HEK293 (cell line): ENCODE measurements at regions not wholly inside any gene's neighbourhood (a gene's known extent, or its start where the extent isn't known, plus 50 kb on each side); places are given as distances from the start of the nearest gene placed in this dataset.

Experiments
- CTCF ChIA-PET: fragments of 350-600 bp; formaldehyde crosslinking; extraction: SDS; loops from one replicate; lab custom pipeline; 2021; ENCODE audit warnings: antibody characterized with exemption; lab: Yijun Ruan, JAX
- POLR2A ChIA-PET: fragments of 300-600 bp; formaldehyde crosslinking; extraction: SDS; loops from one replicate; lab custom pipeline; 2020; ENCODE audit warnings: antibody characterized with exemption, inconsistent platforms; lab: Yijun Ruan, JAX
- H3K27ac ChIP-seq: fragments of 200-500 bp; sonication (Bioruptor generic); 2 replicates; pipeline ENCODE4 v1.5.1; 2014; ENCODE audit warnings: low read depth, low read length, control low read depth, inconsistent platforms; ENCODE audit errors: extremely low read depth
- H3K36me3 ChIP-seq, 2 experiments: fragments of 200-500 bp in 1 of 2; sonication (Bioruptor generic) in 1 of 2; 1 replicate in 1 of 2; 2 replicates in 1 of 2; pipeline ENCODE4 v1.5.1; 2014 to 2017; ENCODE audit warnings: inconsistent platforms in 2 of 2, low read length in 2 of 2; ENCODE audit not compliant: control insufficient read depth in 2 of 2, insufficient read depth in 1 of 2
- H3K4me1 ChIP-seq: fragments of 200-500 bp; sonication (Bioruptor generic); 2 replicates; pipeline ENCODE4 v1.5.1; 2014; ENCODE audit warnings: mild to moderate bottlenecking, low read length, inconsistent platforms; ENCODE audit not compliant: control insufficient read depth, insufficient read depth
- H3K4me3 ChIP-seq: 2 replicates; pipeline ENCODE4 v1.5.1; 2011; ENCODE audit warnings: low read depth, mild to moderate bottlenecking, control low read depth, low read length, moderate library complexity
- H3K9me3 ChIP-seq: fragments of 200-500 bp; sonication (Bioruptor generic); 2 replicates; pipeline ENCODE4 v1.5.1; 2014; ENCODE audit warnings: low read depth, low read length, inconsistent platforms; ENCODE audit not compliant: control insufficient read depth, insufficient read depth
- GLIS1 ChIP-seq: fragments of 450-650 bp; formaldehyde crosslinking; IDR thresholded peaks from 2 replicates; pipeline ENCODE4 v1.5.1; 2016; ENCODE audit warnings: missing biosample characterization, missing genetic modification characterization
- KLF16 ChIP-seq: fragments of 450-650 bp; formaldehyde crosslinking; IDR thresholded peaks from 2 replicates; pipeline ENCODE4 v1.5.1; 2017; ENCODE audit warnings: missing biosample characterization, missing genetic modification characterization
- KLF17 ChIP-seq: fragments of 450-650 bp; formaldehyde crosslinking; IDR thresholded peaks from 2 replicates; pipeline ENCODE4 v1.5.1; 2016; ENCODE audit warnings: missing biosample characterization, missing genetic modification characterization
- SCRT1 ChIP-seq: fragments of 450-650 bp; formaldehyde crosslinking; IDR thresholded peaks from 2 replicates; pipeline ENCODE4 v1.5.1; 2016; ENCODE audit warnings: missing biosample characterization, missing genetic modification characterization, borderline replicate concordance
- SP7 ChIP-seq: fragments of 450-650 bp; formaldehyde crosslinking; IDR thresholded peaks from 2 replicates; pipeline ENCODE4 v1.5.1; 2016; ENCODE audit warnings: missing biosample characterization, missing genetic modification characterization
- ZBTB1 ChIP-seq: fragments of 450-650 bp; formaldehyde crosslinking; IDR thresholded peaks from 2 replicates; pipeline ENCODE4 v1.5.1; 2016; ENCODE audit warnings: missing biosample characterization, missing genetic modification characterization
- ZFP69B ChIP-seq: fragments of 450-650 bp; formaldehyde crosslinking; IDR thresholded peaks from 2 replicates; pipeline ENCODE4 v1.5.1; 2016; ENCODE audit warnings: missing biosample characterization, missing genetic modification characterization
- ZIC2 ChIP-seq: fragments of 450-650 bp; formaldehyde crosslinking; IDR thresholded peaks from 2 replicates; pipeline ENCODE4 v1.5.1; 2016; ENCODE audit warnings: missing biosample characterization, missing genetic modification characterization
- ZNF114 ChIP-seq: fragments of 450-650 bp; formaldehyde crosslinking; IDR thresholded peaks from 2 replicates; pipeline ENCODE4 v1.5.0; 2017; ENCODE audit warnings: missing biosample characterization, missing genetic modification characterization
- ZNF140 ChIP-seq: fragments of 450-650 bp; formaldehyde crosslinking; IDR thresholded peaks from 2 replicates; pipeline ENCODE4 v1.5.1; 2016; ENCODE audit warnings: missing biosample characterization, missing genetic modification characterization
- ZNF146 ChIP-seq: fragments of 450-650 bp; formaldehyde crosslinking; IDR thresholded peaks from 2 replicates; pipeline ENCODE4 v1.5.1; 2016; ENCODE audit warnings: missing biosample characterization, missing genetic modification characterization
- ZNF174 ChIP-seq: fragments of 450-650 bp; formaldehyde crosslinking; IDR thresholded peaks from 2 replicates; pipeline ENCODE4 v1.5.0; 2017; ENCODE audit warnings: missing biosample characterization, mild to moderate bottlenecking, missing genetic modification characterization
- ZNF223 ChIP-seq: fragments of 450-650 bp; formaldehyde crosslinking; IDR thresholded peaks from 2 replicates; pipeline ENCODE4 v1.5.1; 2016; ENCODE audit warnings: missing biosample characterization, missing genetic modification characterization
- ZNF23 ChIP-seq: fragments of 450-650 bp; formaldehyde crosslinking; IDR thresholded peaks from 2 replicates; pipeline ENCODE4 v1.5.1; 2016; ENCODE audit warnings: missing biosample characterization, missing genetic modification characterization, borderline replicate concordance
- ZNF24 ChIP-seq: fragments of 450-650 bp; formaldehyde crosslinking; IDR thresholded peaks from 2 replicates; pipeline ENCODE4 v1.5.1; 2016; ENCODE audit warnings: missing biosample characterization, missing genetic modification characterization
- ZNF521 ChIP-seq: fragments of 450-650 bp; formaldehyde crosslinking; IDR thresholded peaks from 2 replicates; pipeline ENCODE4 v1.5.1; 2017; ENCODE audit warnings: missing biosample characterization, mild to moderate bottlenecking, missing genetic modification characterization
- ZNF558 ChIP-seq: fragments of 450-650 bp; formaldehyde crosslinking; IDR thresholded peaks from 2 replicates; pipeline ENCODE4 v1.5.1; 2016; ENCODE audit warnings: missing biosample characterization, missing genetic modification characterization
- ZNF560 ChIP-seq: fragments of 450-650 bp; formaldehyde crosslinking; IDR thresholded peaks from 2 replicates; pipeline ENCODE4 v1.5.1; 2017; ENCODE audit warnings: missing biosample characterization, missing genetic modification characterization, borderline replicate concordance
- ZNF585B ChIP-seq: fragments of 450-650 bp; formaldehyde crosslinking; IDR thresholded peaks from 2 replicates; pipeline ENCODE4 v1.5.1; 2016; ENCODE audit warnings: missing biosample characterization, missing genetic modification characterization
- ZNF658 ChIP-seq: fragments of 450-650 bp; formaldehyde crosslinking; IDR thresholded peaks from 2 replicates; pipeline ENCODE4; 2016; ENCODE audit warnings: missing biosample characterization, missing genetic modification characterization
- ZNF670 ChIP-seq: fragments of 450-650 bp; formaldehyde crosslinking; IDR thresholded peaks from 2 replicates; pipeline ENCODE4 v1.5.1; 2016; ENCODE audit warnings: missing biosample characterization, missing genetic modification characterization, low read depth
- ZNF701 ChIP-seq: fragments of 450-650 bp; formaldehyde crosslinking; IDR thresholded peaks from 2 replicates; pipeline ENCODE4 v1.5.1; 2016; ENCODE audit warnings: missing biosample characterization, missing genetic modification characterization
- ZNF704 ChIP-seq: fragments of 450-650 bp; formaldehyde crosslinking; IDR thresholded peaks from 2 replicates; pipeline ENCODE4 v1.5.1; 2016; ENCODE audit warnings: missing biosample characterization, missing genetic modification characterization
- ZNF707 ChIP-seq: fragments of 450-650 bp; formaldehyde crosslinking; IDR thresholded peaks from 2 replicates; pipeline ENCODE4 v1.5.1; 2016; ENCODE audit warnings: missing biosample characterization, missing genetic modification characterization
- ZNF768 ChIP-seq: fragments of 450-650 bp; formaldehyde crosslinking; IDR thresholded peaks from 2 replicates; pipeline ENCODE4 v1.5.1; 2018; ENCODE audit warnings: missing biosample characterization, mild to moderate bottlenecking, missing genetic modification characterization
- ZNF785 ChIP-seq: fragments of 450-650 bp; formaldehyde crosslinking; IDR thresholded peaks from 2 replicates; pipeline ENCODE4 v1.5.1; 2016; ENCODE audit warnings: missing biosample characterization, missing genetic modification characterization
- TF ChIP-seq, protein P1 (sequence below): fragments of 450-650 bp; formaldehyde crosslinking; IDR thresholded peaks from 2 replicates; pipeline ENCODE4; 2016; ENCODE audit warnings: missing biosample characterization, missing genetic modification characterization
- TF ChIP-seq, protein P2 (sequence below): fragments of 450-650 bp; formaldehyde crosslinking; IDR thresholded peaks from 2 replicates; pipeline ENCODE4 v1.5.1; 2016; ENCODE audit warnings: missing biosample characterization, missing genetic modification characterization
- TF ChIP-seq, protein P3 (sequence below): fragments of 450-650 bp; formaldehyde crosslinking; IDR thresholded peaks from 2 replicates; pipeline ENCODE4 v1.5.1; 2017; ENCODE audit warnings: missing biosample characterization, missing genetic modification characterization
- TF ChIP-seq, protein P4 (sequence below): fragments of 450-650 bp; formaldehyde crosslinking; IDR thresholded peaks from 2 replicates; pipeline ENCODE4 v1.5.1; 2017; ENCODE audit warnings: missing biosample characterization, missing genetic modification characterization

DNA sequence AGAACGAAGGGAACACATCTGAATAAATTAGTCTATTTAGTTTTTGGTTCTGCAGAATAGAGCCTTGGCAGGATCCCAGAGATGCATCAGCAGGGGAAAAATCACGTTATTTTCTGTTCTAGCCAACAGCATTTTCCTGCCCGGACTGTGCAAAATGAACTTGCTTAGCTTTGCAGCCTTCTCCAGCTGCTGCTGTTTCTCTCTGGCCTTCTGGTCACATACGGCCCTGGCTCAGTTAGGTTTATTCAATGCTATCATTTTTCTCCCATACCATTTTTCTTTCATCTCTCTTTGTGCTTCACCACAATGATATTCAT lies 110.4 kb upstream of the KL start:
- TF ChIP-seq ZNF658 (tag by site-specific recombination) (no peak), ZNF521 (no peak), KLF17 (tag by site-specific recombination) (no peak), ZNF560 (tag by site-specific recombination) (no peak), ZNF24 (tag by site-specific recombination) (no peak), ZNF785 (tag by site-specific recombination) (no peak), ZNF707 (tag by site-specific recombination) (no peak), SP7 (tag by site-specific recombination) (no peak), ZNF558 (tag by site-specific recombination) (no peak), ZNF670 (tag by site-specific recombination) (no peak), ZNF114 (no peak), ZNF23 (no peak), ZNF701 (tag by site-specific recombination) (no peak), KLF16 (tag by site-specific recombination) (no peak), SCRT1 (no peak), ZBTB1 (no peak)
- TF ChIP-seq, protein P1, sequence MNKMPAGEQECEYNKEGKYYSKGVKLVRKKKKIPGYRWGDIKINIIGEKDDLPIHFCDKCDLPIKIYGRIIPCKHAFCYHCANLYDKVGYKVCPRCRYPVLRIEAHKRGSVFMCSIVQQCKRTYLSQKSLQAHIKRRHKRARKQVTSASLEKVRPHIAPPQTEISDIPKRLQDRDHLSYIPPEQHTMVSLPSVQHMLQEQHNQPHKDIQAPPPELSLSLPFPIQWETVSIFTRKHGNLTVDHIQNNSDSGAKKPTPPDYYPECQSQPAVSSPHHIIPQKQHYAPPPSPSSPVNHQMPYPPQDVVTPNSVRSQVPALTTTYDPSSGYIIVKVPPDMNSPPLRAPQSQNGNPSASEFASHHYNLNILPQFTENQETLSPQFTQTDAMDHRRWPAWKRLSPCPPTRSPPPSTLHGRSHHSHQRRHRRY, result no peak
- TF ChIP-seq, protein P2, sequence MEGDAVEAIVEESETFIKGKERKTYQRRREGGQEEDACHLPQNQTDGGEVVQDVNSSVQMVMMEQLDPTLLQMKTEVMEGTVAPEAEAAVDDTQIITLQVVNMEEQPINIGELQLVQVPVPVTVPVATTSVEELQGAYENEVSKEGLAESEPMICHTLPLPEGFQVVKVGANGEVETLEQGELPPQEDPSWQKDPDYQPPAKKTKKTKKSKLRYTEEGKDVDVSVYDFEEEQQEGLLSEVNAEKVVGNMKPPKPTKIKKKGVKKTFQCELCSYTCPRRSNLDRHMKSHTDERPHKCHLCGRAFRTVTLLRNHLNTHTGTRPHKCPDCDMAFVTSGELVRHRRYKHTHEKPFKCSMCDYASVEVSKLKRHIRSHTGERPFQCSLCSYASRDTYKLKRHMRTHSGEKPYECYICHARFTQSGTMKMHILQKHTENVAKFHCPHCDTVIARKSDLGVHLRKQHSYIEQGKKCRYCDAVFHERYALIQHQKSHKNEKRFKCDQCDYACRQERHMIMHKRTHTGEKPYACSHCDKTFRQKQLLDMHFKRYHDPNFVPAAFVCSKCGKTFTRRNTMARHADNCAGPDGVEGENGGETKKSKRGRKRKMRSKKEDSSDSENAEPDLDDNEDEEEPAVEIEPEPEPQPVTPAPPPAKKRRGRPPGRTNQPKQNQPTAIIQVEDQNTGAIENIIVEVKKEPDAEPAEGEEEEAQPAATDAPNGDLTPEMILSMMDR (tag by site-specific recombination), result no peak
- Histone ChIP-seq H3K4me3 (no peak overlapping the region), H3K27ac (no peak overlapping the region), H3K9me3 (no peaks in the 10 kb centered on the region), H3K36me3 (no peaks in the 10 kb centered on the region), H3K4me1 (no peaks in the 10 kb centered on the region)
- POLR2A ChIA-PET, result no interaction called here
- CTCF ChIA-PET, result interaction anchor here (0.6 kb wide), 1 partner anchor 498 kb away, joined by 3 read pairs; no protein-coding TSS in a partner anchor

- Histone ChIP-seq H3K4me1 (no peaks in the 10 kb centered on the region), H3K9me3 (no peaks in the 10 kb centered on the region), H3K36me3 (no peaks in the 10 kb centered on the region), H3K4me3 (no peak overlapping the region), H3K27ac (no peak overlapping the region)
- ChIA-PET POLR2A (no interaction called here), CTCF (no interaction called here)
- no peak for TF ChIP-seq GLIS1 (tag by site-specific recombination)
- TF ChIP-seq, protein P3, sequence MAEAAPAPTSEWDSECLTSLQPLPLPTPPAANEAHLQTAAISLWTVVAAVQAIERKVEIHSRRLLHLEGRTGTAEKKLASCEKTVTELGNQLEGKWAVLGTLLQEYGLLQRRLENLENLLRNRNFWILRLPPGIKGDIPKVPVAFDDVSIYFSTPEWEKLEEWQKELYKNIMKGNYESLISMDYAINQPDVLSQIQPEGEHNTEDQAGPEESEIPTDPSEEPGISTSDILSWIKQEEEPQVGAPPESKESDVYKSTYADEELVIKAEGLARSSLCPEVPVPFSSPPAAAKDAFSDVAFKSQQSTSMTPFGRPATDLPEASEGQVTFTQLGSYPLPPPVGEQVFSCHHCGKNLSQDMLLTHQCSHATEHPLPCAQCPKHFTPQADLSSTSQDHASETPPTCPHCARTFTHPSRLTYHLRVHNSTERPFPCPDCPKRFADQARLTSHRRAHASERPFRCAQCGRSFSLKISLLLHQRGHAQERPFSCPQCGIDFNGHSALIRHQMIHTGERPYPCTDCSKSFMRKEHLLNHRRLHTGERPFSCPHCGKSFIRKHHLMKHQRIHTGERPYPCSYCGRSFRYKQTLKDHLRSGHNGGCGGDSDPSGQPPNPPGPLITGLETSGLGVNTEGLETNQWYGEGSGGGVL, result no peak
- no peak for TF ChIP-seq ZNF146 (tag by site-specific recombination)
- TF ChIP-seq ZNF223 (tag by site-specific recombination), result no peak
- no peak for TF ChIP-seq ZNF658 (tag by site-specific recombination)
- TF ChIP-seq ZFP69B (tag by site-specific recombination), result no peak
- no peak for TF ChIP-seq ZNF768 (tag by site-specific recombination)
- no peak for TF ChIP-seq ZNF704 (tag by site-specific recombination)
- no peak for TF ChIP-seq ZNF174 (tag by site-specific recombination)
- no peak for TF ChIP-seq ZIC2 (tag by site-specific recombination)
- TF ChIP-seq ZNF140 (tag by site-specific recombination), result no peak
- TF ChIP-seq, protein P4, sequence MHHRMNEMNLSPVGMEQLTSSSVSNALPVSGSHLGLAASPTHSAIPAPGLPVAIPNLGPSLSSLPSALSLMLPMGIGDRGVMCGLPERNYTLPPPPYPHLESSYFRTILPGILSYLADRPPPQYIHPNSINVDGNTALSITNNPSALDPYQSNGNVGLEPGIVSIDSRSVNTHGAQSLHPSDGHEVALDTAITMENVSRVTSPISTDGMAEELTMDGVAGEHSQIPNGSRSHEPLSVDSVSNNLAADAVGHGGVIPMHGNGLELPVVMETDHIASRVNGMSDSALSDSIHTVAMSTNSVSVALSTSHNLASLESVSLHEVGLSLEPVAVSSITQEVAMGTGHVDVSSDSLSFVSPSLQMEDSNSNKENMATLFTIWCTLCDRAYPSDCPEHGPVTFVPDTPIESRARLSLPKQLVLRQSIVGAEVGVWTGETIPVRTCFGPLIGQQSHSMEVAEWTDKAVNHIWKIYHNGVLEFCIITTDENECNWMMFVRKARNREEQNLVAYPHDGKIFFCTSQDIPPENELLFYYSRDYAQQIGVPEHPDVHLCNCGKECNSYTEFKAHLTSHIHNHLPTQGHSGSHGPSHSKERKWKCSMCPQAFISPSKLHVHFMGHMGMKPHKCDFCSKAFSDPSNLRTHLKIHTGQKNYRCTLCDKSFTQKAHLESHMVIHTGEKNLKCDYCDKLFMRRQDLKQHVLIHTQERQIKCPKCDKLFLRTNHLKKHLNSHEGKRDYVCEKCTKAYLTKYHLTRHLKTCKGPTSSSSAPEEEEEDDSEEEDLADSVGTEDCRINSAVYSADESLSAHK (tag by site-specific recombination), result no peak
- TF ChIP-seq ZNF585B (tag by site-specific recombination), result no peak
Measured at GRCh38 chr13:32907211-32907610, 109.0 kb upstream of the KL start.
